Muscle of arm (tissue), 1 donor: ENCODE measurements at regions not wholly inside any gene's neighbourhood (a gene's known extent, or its start where the extent isn't known, plus 50 kb on each side); places are given as distances from the start of the nearest gene placed in this dataset.

Source experiments
- DNase-seq: peaks from one replicate; pipeline ENCODE4 v3.0.0-alpha.2; 2013

DNA sequence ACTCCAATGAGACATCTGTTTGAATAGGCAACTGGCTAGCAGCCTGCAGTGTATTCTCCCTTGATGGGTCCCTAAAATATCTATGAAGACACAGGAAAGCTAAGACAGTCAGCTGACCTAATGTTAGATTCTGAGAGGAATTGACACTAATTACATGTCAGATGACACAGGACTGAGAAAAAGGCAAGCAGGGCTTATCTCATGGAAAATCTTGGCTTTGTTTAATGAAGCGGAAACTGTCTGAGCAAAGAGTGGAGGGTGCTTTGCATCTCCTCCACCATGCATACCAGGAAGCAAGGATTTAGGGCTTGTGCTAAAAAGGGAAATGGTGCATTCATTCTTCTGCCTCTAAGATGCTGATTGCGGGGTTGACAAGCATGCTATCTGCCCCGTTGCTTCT lies 135.5 kb upstream of the GLI3 start:
- DNase-seq, result no peak

DNA sequence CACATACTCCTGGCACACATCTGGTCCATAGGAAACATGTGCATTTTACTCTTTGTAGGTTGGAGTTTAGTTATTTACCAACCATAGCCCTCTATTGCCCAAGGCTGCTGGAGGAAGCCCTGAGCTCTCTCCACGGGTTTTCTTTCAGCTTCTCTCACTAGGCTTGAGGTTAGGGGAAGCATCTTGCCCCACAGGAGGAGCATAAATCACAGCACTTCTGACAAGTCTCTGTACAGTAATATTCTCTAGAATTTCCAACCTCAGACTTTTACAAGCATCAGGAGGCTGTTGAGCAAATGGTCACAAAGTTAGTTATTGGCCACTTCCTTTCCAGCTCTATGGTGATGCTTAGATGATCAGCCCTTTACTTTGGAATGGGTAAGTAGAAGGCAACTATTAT lies 122.9 kb upstream of the GLI3 start:
- DNase-seq, result no peak

DNA sequence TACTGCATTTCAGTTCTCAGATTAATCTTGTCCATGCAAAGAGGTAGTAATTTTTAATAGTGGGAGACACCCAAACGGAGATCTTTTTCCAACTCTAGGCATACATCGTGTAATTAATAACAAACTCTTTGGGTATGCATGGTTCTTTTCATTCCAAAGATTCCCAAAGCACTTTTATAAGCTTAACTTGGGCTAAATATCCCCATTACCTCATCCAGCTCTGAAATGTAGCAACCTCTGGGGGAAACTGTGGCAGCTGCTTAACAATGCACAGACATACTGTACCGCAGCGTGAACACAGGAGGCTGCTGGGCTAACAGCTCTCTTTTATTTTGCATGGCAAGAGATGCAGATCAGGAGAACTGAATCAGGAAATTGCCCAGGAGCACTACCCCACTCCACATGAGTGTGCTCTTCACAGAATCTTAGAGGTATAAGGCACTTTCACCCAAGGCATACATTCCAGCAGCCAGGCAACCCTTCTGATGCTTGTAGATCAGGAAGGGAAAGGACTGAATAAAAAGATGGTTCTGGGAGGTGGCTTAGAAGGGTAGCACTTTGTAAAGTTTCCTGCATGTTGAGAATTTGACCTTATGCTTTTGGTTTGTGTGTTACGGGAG lies 114.4 kb upstream of the GLI3 start:
- DNase-seq, result peak; percentile 66

DNA sequence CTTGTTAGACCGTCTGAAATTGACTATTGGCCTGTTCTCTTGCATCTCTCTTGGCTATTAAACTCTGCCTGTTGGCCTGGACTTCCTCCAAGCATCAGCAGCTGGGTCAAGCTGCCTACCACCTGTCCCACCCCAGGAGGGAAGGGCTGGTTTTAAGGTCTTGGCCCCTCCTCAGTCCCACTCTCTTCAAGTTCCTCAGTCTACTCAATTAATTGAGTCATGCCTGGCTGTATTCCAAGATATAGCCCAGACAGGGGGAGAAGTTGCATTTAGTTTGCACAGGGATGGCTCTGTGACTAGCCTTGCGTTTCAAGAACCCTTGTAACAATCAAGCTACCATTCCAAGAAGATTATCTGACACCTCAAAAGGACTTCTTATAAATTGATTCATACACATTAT lies 113.8 kb upstream of the GLI3 start:
- DNase-seq, result peak; percentile 67

DNA sequence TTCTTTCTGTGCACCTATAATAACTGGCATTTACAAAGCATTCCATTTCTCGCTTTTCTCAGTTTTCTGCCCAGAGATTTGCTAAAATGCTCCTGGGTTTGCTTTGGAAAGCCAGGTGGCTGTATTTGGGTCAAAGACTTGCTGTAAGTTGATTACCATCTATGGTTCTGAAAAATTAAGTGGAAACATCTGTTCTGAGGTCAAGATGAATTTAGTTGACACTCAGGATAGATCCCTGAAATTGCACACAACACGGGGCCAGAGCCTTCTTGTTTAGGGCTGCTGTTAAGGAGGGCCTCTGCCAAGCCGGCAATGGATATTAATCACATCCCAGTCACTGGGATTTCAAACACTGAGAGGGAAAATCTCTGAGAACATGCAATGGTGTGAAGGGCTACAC lies 111.6 kb upstream of the GLI3 start:
- peak; percentile 36 for DNase-seq

DNA sequence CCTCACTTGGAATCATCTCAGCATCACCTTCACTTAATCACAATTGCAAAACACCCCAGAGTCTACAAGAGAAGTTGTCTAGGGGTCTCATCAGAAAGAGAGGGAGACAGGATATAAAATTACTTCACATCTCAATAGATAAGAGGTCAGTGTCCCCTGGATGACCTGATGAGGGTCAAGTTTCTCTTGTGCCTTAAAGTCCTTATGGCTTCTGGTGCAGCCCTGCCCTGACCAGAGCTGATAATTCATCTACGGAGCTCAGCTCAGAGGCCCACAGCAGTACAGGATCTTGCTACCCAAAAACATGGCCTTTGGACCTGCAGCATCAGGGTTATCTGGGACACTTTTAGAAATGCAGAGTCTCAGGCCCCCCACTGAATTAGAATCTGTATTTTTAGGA lies 111.1 kb upstream of the GLI3 start:
- DNase-seq, result no peak

DNA sequence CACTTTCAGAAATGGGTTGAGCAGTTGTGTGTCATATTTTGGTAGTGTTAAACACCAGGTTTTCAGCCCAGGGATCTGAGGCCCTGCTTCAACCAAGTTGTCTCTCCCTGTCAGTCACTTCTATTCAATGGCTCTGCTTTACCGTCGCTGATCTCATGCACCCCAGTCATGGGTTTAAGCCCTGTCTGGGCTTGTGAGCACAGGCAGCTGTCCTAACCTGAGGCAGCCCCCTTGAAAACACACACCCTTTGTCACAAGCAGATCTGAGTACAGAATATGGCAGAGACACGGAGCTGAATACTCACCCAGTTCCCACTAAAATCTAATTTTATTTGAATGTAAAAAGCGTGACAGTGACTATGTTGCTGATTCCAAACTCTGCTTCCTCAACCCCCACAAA lies 110.6 kb upstream of the GLI3 start:
- no peak for DNase-seq

DNA sequence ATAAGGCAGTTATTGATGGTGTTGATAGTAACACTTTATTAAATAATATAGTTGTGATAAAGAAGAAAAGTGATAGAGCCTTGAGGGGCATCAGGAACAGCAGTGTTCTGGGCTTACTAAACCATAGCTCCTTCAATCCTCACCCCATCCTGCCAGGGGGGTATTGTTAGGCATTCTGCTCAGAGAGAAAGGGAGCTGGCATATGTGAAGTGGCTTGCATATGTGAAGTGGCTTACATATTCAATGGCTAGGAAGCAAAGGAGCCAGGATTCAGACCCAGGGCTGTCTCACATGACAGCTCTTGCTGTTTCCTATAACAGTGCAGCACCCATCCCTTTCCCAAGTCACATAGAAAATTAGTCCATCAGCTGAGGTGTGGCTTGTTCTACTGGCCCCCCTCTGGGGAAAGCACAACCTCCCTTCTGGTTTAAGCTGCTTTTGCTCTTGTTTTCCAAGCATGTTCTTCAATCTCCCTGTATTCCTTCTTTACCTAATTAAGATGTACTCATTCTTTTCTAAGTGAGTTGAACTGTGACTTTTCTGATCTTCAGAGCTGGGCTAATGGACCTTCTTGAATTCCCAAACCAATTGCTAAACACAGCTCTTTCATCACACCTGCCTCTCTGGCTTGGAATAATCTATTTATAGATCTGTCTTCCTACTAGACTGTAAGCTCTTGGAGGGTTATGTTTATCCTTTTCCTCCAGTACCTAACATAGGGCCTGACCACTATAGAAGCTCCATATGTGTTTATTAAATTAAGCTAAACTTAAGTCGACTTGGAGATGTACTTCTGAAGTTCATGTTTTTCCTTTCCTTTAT lies 108.7 kb upstream of the GLI3 start:
- no peak for DNase-seq

DNA sequence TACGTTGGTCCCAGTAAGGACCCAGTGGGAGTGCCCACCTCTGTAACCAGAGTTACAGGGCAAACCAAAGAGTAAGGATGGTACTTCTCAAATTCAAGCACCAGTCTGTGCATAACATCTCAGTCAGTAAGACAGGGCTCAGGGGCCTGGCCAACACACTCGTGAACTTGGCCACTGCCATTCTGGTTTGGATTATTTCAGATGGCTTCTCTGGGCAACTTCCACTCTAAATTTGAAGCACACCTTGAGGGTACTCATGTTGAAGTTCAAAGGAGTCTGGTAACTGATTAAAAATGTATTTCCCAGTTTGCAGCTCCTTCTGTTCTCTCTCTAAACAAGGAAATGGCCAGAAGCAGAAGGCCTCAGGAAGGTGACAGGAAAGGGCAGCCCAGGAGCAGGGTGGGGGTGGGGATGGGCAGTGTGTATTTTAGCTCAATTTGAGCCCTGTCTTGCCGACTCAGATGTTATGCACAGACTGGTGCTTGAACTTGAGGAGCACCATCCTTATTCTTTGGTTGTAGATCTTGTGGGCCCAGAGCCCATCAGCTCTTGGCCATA lies 107.3 kb upstream of the GLI3 start:
- DNase-seq, result no peak

DNA sequence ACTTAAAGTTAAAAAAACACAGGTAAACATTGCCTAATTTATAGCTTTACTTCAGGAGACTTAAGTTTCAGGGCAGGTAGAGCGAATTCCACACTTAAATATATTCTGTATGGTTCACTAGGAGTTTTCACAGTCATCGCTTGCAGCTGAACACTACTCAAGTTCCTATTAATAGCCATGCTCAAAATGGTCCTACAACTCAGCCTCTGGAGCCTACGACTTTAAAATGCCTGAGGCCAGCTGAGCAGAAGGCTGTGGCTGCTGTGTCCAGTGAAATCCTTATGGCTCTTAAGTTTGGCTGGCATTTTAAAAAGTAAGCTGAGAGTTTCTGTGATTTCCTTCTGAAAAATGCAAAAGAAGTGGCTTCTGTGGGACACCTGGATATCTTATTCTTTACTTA lies 105.4 kb upstream of the GLI3 start:
- no peak for DNase-seq

DNA sequence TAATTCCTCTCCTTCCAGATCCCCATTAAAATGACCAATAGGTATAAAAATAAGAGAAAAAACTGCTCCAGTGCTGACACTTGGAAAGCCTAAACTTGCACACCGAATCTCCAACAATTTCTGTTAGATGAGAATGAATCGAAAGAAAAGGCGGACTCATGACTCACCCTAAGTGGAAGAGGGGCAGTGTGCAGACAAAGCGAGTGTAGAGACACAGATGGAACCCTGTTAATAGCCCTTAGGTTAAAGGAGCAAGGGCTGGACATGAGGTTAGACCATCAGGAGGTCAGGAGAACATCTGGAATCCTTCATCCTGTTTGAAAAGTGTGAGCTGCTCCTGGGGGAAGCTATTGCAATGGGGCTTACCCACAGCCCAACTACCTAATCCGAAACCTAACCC lies 103.4 kb upstream of the GLI3 start:
- DNase-seq, result no peak

DNA sequence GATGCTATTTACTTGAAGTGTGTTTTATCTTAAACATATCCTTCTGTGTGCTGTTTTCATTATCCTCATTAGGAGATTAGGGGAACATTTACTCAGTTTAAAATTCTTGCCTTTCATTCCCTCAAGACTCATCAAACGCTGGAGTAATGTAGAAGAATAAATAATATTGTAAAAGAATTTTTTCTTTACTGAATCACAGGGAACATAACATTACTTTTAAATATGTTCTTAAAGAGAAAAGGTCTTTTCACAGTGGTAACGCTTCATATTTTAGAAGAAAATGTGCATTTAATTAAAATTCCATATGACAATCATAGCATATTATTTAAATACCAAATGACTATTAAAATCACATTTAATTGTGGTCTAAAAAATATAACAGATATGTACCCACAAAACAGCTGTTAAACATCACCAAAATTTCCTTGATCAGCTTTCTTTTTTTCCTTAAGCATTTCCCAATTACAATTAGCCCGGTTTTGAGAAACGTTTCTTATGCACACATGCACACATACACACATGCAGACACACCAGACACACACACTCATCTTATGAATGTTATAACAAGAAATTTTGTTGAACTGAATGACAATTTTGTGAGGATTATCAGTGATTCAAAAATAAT lies 102.0 kb upstream of the GLI3 start:
- DNase-seq, result no peak

DNA sequence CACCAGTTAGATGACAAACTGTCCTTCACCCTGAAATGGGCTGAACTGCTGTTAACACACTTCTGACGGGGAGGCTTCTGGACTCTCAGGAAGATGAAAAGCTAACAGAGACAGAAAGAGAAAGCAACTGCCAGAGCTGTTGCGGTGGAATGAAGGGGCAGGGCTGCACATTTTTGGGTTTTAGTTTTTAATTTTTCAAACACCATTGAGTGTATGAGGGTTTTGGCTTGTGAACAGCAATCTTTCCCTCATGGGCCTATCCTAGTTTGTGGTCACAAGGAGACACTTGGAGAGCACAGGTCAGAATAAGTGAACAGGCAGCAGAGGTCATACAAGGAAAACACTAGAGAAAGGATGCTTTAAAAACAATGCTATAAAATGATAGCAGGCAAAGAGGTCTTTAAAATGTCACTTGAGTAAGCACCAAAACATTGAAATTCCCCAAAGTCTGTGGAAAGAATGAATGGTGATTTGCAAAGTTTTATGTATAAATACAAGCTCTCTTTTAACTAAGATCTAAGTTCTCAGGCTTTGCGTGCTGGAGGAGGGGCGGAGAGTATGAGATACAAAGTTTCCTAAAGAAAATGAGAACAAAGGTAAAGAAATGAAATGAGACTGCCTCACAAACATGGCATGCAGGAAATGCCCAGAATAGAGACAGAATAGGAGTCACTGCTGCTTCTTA lies 101.4 kb upstream of the GLI3 start:
- no peak for DNase-seq

DNA sequence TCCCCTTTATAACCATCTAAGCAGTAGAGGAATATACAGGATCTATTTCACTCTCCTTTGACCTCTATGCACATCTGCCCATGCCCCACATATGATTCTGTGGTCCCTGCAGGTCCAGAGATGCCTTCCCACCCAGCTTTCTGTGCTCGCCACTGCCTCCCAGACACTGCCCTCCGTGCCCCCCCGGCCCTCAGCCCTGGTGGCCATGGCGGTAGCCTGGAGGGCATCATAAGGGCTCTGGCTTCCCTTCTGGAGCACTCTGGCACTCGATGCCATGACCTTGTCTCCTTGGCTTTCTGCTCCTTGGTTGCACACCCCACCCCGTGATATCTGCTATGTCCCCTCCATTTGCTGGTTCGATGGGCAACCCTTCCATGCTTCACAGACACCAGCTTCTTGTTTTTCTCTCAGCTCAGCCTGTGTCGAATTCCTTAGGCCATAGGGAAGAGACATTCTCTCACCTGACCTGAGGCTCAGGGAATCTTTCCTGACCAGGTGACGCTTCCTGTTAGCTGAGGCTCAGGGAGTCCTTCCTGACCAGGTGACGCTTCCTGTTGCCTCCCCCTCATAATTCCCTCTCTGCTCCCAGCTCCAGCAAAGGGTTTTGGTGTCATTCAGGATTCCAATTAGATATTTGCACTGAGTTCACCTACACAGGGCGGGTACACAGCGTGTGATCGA lies 100.4 kb upstream of the GLI3 start:
- DNase-seq, result no peak

DNA sequence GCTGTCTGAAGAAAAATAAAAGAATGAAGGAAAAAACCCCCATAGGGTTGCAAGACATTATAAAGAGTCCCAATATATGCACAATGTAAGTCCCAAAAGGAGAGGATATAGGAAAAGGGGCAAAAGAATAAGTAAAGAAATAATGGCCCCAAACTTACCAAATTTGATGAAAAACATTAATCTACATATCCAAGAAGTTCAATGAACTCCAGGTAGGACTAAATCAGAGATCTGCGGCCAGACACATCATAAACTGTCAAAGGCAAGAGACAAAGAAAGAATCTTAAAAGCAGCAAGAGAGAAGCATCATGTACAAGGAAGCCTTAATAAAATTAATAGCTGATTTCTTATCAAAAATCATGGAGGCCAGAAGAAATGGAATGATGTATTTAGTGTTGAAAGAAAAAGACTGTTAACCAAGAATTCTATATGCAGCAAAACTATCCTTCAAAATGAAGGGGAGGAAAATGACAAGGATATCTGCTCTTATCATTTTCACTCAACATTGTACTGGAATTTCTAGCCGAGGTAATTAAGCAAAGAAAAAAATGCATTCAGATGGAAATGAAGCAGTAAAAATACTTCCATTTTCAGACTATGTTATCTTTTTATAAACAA lies 95.7 kb upstream of the GLI3 start:
- no peak for DNase-seq

DNA sequence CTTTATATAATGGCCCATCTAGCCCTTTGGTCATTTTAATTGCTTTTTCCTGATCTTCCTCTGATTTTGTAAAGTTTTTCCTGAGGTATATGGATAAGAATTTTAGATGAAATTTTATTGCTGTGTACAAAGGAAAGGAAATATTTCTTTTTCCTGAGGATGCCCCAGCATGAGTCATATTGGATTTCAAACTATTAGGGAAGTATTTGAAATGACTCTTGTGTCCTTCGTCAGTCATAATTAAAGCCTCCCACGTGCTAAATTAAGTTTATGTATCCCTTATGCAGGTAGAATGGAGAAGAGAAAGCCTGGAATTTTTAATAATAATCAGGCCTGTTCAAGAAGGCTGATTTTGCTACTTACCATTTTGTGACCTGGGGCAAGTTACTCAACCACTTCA lies 82.6 kb upstream of the GLI3 start:
- no peak for DNase-seq

DNA sequence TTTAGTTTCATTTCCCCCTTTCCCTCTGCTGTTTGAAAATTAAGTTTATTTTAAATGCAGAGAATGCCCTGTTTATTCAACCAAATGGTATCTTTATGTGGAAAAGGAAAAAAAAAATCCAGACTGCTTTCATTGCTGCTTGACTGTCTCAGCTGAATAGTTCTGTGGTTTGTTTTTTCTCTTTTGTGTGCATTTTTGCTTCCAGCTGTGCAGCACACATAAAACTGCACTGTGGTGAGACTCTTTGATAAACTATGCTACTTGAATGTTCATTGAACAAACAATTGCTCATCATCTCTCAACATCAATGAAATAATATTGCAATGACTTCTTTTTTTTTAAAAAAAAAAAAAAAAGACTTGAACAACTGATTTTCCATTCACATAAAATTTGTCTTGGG lies 78.6 kb upstream of the GLI3 start:
- no peak for DNase-seq

DNA sequence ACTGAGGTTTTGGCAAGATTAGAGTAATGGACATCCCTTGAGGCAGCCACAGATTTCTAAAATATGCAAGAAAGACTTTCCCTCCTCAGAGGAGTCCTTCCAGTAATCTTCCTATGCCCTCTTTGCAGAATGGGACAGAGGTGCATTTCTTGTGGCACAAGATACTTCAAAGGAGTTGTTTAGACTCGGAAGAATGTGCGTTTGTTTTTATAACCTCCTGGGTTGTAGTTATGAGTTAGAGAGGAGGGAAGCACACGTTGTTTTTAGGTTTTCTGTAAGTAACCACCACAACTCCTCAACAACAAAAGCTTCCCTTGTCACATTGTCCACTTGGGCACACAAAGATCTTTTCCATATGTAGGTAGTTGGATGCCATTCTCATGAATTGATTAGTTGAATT lies 78.1 kb upstream of the GLI3 start:
- no peak for DNase-seq

DNA sequence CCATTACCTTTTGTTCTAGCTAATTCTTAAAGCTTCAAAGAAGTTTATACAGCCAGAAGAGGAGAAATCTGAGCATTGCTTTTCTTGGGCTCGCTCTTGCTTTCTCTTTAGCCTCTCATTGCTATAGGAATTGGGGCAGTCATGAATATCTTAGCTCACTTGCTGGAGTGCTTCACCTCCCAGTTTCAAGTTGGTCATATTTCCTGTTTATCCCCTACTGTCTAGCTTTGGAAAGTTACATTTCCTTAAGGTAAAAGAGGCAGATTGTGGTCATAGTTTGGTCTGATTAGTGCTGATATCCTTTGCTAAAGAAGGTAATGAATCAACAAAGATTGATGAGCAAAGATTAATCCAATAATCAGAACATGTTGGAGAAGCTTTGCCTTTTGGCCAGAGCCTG lies 77.7 kb upstream of the GLI3 start:
- DNase-seq, result no peak

DNA sequence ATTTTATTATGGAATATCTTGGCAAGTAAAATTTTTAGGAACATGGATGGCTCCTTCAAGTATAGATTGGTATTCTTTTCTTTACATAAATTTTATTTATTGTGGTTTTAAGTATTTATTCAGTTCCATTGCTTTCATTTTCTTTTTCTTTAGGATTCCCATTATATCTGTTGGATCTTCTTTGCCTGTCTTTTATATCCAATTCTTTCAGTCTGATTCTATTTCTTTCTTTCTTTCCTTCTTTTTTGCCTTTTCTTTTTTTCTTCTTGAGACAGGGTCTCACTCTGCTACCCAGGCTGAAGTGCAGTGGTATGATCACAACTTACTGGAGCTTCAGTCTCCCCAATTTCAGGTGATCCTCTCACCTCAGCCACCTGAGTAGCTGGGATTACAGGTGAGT lies 74.2 kb upstream of the GLI3 start:
- no peak for DNase-seq

DNA sequence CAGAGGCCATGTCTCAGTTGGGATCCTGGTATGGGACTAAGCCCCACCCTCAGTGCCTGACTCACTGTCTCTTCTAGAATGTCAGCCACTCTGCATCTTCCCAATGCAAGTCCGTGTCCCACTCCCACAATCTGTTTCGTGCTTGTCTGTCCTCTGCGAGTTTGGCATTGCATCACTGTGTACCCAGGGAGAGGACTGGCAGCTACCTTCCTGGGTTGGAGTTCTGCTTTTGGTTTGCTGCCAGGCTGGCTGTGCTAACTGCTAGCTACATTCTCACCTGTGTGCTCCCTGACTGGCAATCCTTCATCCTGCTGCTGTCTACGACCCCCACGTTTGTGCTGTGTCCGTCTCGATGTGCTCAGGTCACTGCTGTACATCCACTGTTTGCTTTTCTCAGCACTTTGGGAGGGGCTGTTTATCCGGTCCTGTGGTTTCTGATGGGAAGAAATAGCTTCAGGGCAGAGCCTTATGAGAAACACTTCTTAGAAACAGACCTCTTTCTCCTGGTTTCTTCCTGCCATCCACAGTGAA lies 56.0 kb upstream of the GLI3 start:
- no peak for DNase-seq
